Upper lobe of right lung (tissue), 1 donor: ENCODE measurements at regions not wholly inside any gene's neighbourhood (a gene's known extent, or its start where the extent isn't known, plus 50 kb on each side); places are given as distances from the start of the nearest gene placed in this dataset.
"Not testable (repeated sequence)": the region's sequence is repeated elsewhere in the genome, so short reads cannot be mapped to it uniquely, and the experiment has no call there.

Experiments
- ATAC-seq: fragments of 200-7000 bp; cut with Tn5 transposase; one replicate; pipeline ENCODE4 v1.9.1; 2020; ENCODE audit warnings: mild to moderate bottlenecking, moderate library complexity
- DNase-seq: peaks from one replicate; pipeline ENCODE4 v3.0.0-alpha.2; 2020
- H3K27ac ChIP-seq: fragments of 200-600 bp; one replicate; pipeline ENCODE4 v1.8.0; 2022
- H3K27me3 ChIP-seq: fragments of 200-600 bp; one replicate; pipeline ENCODE4 v1.8.0; 2022; ENCODE audit warnings: mild to moderate bottlenecking
- H3K36me3 ChIP-seq: fragments of 200-600 bp; one replicate; pipeline ENCODE4 v1.8.0; 2022
- H3K4me1 ChIP-seq: fragments of 200-600 bp; one replicate; pipeline ENCODE4 v1.8.0; 2022
- H3K4me3 ChIP-seq: fragments of 200-600 bp; one replicate; pipeline ENCODE4 v1.8.0; 2022; ENCODE audit warnings: mild to moderate bottlenecking
- H3K9me3 ChIP-seq: fragments of 200-600 bp; one replicate; pipeline ENCODE4 v1.8.0; 2022
- CTCF ChIP-seq: fragments of 200-600 bp; IDR thresholded peaks from one replicate; pipeline ENCODE4 v1.8.0; 2022; ENCODE audit warnings: antibody characterized with exemption
- intact Hi-C: fragments of 100-400 bp; cut with DNase I; formaldehyde crosslinking; loops from one replicate; pipeline ENCODE4 v1.11.0; 2022
- donor health status: DM: no; HTN: yes; CAD: no; lungs with severe emphysema.

GRCh38 chr12:46065412-46066166 is 75.2 kb upstream of the SCAF11 start:
- no peaks in the 10 kb centered on the region for H3K27me3 ChIP-seq

GRCh38 chr12:46064548-46064947 is 74.2 kb upstream of the SCAF11 start:
- TF ChIP-seq CTCF: no peak
- H3K27ac ChIP-seq: no peak overlapping the region
- no peaks in the 10 kb centered on the region for H3K9me3 ChIP-seq
- intact Hi-C loops: no loop called here
- ATAC-seq (no peak), DNase-seq (no peak)
- no peaks in the 10 kb centered on the region for H3K36me3 ChIP-seq
- H3K27me3 ChIP-seq: no peaks in the 10 kb centered on the region
- H3K4me1 ChIP-seq: no peaks in the 10 kb centered on the region
- no peak overlapping the region for H3K4me3 ChIP-seq

More at GRCh38 chr12:46065412-46066166, 75.2 kb upstream of the SCAF11 start:
- no peak for TF ChIP-seq CTCF
- ATAC-seq: peak; percentile 16
- Histone ChIP-seq H3K4me3 (no peak overlapping the region), H3K9me3 (no peaks in the 10 kb centered on the region), H3K27ac (no peak overlapping the region), H3K4me1 (no peaks in the 10 kb centered on the region), H3K36me3 (no peaks in the 10 kb centered on the region)
- no peak for DNase-seq
- intact Hi-C loops: no loop called here

- H3K36me3 ChIP-seq, intact Hi-C loops, H3K4me1 ChIP-seq, H3K4me3 ChIP-seq, H3K9me3 ChIP-seq, H3K27me3 ChIP-seq, H3K27ac ChIP-seq, DNase-seq, ATAC-seq: not testable (repeated sequence)
These were observed 68.3 kb upstream of the SCAF11 start for GRCh38 chr12:46058697-46059096.

GRCh38 chr12:46050805-46051204 is 60.4 kb upstream of the SCAF11 start:
- Histone ChIP-seq H3K9me3 (peaks cover 4% of the 10 kb centered on the region), H3K36me3 (no peaks in the 10 kb centered on the region), H3K4me3 (no peak overlapping the region), H3K27me3 (no peaks in the 10 kb centered on the region), H3K4me1 (no peaks in the 10 kb centered on the region), H3K27ac (no peak overlapping the region)
- no peak for TF ChIP-seq CTCF
- DNase-seq (no peak), ATAC-seq (no peak)
- intact Hi-C loops: no loop called here

- ATAC-seq: no peak
- TF ChIP-seq CTCF: no peak
- no peak overlapping the region for H3K4me3 ChIP-seq
- no peaks in the 10 kb centered on the region for H3K4me1 ChIP-seq
- no peak for DNase-seq
- intact Hi-C loops: no loop called here
- H3K27ac ChIP-seq: no peak overlapping the region
- peaks cover 4% of the 10 kb centered on the region for H3K9me3 ChIP-seq
- no peaks in the 10 kb centered on the region for H3K27me3 ChIP-seq
- H3K36me3 ChIP-seq: no peaks in the 10 kb centered on the region
These were observed 59.3 kb upstream of the SCAF11 start for GRCh38 chr12:46049665-46050064.

- H3K4me3 ChIP-seq: no peak overlapping the region
- TF ChIP-seq CTCF: no peak
- ATAC-seq (no peak), DNase-seq (no peak)
- H3K4me1 ChIP-seq: no peaks in the 10 kb centered on the region
- H3K27me3 ChIP-seq: no peaks in the 10 kb centered on the region
- H3K27ac ChIP-seq: no peak overlapping the region
- peaks cover 4% of the 10 kb centered on the region for H3K9me3 ChIP-seq
- no peaks in the 10 kb centered on the region for H3K36me3 ChIP-seq
- intact Hi-C loops: no loop called here
These were observed 56.1 kb upstream of the SCAF11 start for GRCh38 chr12:46046436-46046835.
